IPS-18a (cell line): ENCODE measurements at regions not wholly inside any gene's neighbourhood (a gene's known extent, or its start where the extent isn't known, plus 50 kb on each side); places are given as distances from the start of the nearest gene placed in this dataset.

Experiments used
- H3K27ac ChIP-seq: one replicate; pipeline ENCODE4 v1.5.1; 2013; ENCODE audit warnings: low read length
- H3K27me3 ChIP-seq: one replicate; pipeline ENCODE4 v1.6.1; 2013; ENCODE audit warnings: mild to moderate bottlenecking, low read length; ENCODE audit not compliant: control insufficient read depth, insufficient read depth
- H3K36me3 ChIP-seq: one replicate; pipeline ENCODE4 v1.6.1; 2013; ENCODE audit warnings: low read depth, low read length; ENCODE audit not compliant: control insufficient read depth
- H3K4me1 ChIP-seq: one replicate; pipeline ENCODE4 v1.6.1; 2013; ENCODE audit warnings: low read depth, low read length; ENCODE audit not compliant: control insufficient read depth
- H3K4me3 ChIP-seq: one replicate; pipeline ENCODE4 v1.5.1; 2013; ENCODE audit warnings: low read length
- H3K9ac ChIP-seq: one replicate; pipeline ENCODE4 v1.6.1; 2013; ENCODE audit warnings: mild to moderate bottlenecking, low read length, moderate library complexity
- H3K9me3 ChIP-seq: one replicate; pipeline ENCODE4 v1.6.1; 2013; ENCODE audit warnings: low read depth, low read length; ENCODE audit not compliant: control insufficient read depth

DNA sequence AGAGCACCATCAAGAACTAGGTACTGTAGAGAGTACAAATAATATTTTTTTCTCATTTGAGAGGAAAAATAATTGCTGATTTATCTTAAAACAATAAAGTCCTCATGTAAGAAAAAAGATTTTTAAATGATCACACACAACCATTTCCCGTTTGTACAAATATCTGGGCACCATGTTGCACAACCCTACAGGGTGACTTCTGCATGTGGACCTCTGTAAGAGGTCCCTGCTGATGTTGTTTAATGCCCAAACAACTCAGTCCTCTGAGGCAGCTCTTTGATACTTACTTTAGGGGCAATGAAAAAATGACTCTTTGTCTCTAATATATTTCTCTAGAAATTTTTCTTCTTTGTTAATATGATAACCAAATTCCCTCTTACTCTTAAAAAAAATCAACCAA lies 168.1 kb upstream of the SATB1 start:
- no peaks in the 10 kb centered on the region for H3K36me3 ChIP-seq
- H3K27ac ChIP-seq: no peak overlapping the region
- peaks cover 16% of the 10 kb centered on the region for H3K4me1 ChIP-seq
- H3K9ac ChIP-seq: no peak overlapping the region
- no peak overlapping the region for H3K4me3 ChIP-seq
- peaks cover 6% of the 10 kb centered on the region for H3K9me3 ChIP-seq
- H3K27me3 ChIP-seq: no peaks in the 10 kb centered on the region

DNA sequence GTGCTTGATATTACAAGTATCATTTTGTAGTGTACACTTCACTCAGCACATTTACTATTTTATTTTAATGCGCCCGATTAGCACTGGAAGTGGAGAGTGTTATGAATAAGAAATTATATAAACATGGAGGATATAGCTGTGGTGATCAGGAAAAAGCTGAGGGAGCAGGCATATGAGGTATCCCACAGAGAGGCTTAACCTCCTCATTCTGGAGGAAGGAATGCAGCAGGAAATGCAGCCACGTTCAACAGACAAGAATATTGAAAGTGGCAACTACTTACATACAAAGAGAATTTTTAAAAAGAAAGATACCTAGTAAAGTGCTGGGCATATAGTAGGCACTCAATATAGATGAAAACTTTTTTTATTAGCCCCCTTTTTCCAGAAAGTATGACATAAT lies 166.0 kb upstream of the SATB1 start:
- Histone ChIP-seq H3K27ac (no peak overlapping the region), H3K36me3 (no peaks in the 10 kb centered on the region), H3K4me1 (peaks cover 16% of the 10 kb centered on the region), H3K4me3 (no peak overlapping the region), H3K27me3 (no peaks in the 10 kb centered on the region), H3K9me3 (no peaks in the 10 kb centered on the region), H3K9ac (no peak overlapping the region)

DNA sequence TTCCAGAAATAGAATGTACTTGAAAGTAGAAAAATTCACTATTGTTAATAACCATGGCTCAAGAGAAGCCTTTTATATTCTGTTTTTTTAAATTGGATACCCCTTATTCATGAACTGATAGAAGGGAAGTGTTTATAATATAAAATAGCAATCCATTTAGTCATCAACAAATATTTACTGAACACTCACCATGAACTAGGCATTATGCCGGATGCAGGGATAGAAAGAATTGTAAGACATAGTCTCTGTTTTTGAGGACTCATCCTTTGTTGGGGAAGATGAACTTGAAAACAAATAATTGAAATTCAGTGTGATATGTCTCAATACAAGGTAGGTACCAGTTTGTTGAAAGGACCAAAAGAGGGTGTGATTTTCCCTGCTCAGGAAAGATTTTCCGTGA lies 160.9 kb upstream of the SATB1 start:
- Histone ChIP-seq H3K4me3 (no peak overlapping the region), H3K9me3 (no peaks in the 10 kb centered on the region), H3K4me1 (peaks cover 12% of the 10 kb centered on the region), H3K36me3 (no peaks in the 10 kb centered on the region), H3K27ac (no peak overlapping the region), H3K27me3 (no peaks in the 10 kb centered on the region), H3K9ac (no peak overlapping the region)

- Histone ChIP-seq H3K4me3 (no peak overlapping the region), H3K9ac (no peak overlapping the region), H3K27ac (no peak overlapping the region), H3K27me3 (no peaks in the 10 kb centered on the region), H3K36me3 (no peaks in the 10 kb centered on the region), H3K9me3 (no peaks in the 10 kb centered on the region), H3K4me1 (peaks cover 7% of the 10 kb centered on the region)
Observed at GRCh38 chr3:18585004-18585968, 160.1 kb upstream of the SATB1 start.

- Histone ChIP-seq H3K9ac (no peak overlapping the region), H3K36me3 (no peaks in the 10 kb centered on the region), H3K27me3 (no peaks in the 10 kb centered on the region), H3K27ac (no peak overlapping the region), H3K9me3 (no peaks in the 10 kb centered on the region), H3K4me3 (no peak overlapping the region), H3K4me1 (no peaks in the 10 kb centered on the region)
Observed at GRCh38 chr3:18580268-18580667, 155.1 kb upstream of the SATB1 start.

DNA sequence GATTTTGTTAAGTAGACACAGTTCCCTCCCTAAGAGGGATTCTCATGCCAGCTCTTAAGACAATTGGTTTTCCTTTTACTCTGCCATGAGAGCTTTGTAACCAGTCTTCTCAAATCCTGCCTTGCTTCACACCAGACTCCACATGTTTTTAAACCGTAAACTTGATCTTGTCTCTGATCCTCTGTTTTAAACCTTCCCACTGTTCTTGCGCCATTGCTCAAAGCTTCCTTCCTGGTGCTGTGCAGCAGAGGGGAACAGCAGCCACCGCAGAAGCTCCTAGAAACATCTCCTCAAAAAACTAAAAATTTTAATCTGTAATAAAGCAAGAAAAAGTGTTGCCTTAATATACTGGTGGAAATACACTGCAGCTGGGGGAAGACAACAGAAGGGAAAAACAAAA lies 154.5 kb upstream of the SATB1 start:
- Histone ChIP-seq H3K27me3 (no peaks in the 10 kb centered on the region), H3K27ac (no peak overlapping the region), H3K4me3 (no peak overlapping the region), H3K4me1 (no peaks in the 10 kb centered on the region), H3K9ac (no peak overlapping the region), H3K9me3 (no peaks in the 10 kb centered on the region), H3K36me3 (no peaks in the 10 kb centered on the region)

DNA sequence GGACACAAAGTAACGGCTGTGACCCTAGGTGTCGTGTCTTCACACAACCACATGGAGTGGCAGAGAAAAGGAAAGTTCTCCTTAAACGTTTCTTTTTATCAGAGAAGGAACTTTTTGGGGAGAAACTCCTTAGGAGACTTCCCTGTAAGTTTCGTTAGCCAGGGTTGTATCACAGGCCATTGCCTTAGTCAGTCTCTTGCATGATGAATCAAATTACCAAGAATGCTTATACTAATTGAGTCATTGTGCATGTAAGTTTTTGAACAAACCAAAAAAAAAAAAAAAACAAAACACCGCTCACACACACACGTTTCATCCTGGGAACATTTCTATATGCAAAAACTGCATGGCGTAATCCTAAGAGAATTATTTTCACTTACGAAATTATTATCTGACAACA lies 150.4 kb upstream of the SATB1 start:
- Histone ChIP-seq H3K27ac (no peak overlapping the region), H3K27me3 (no peaks in the 10 kb centered on the region)

GRCh38 chr3:18572809-18573208 lies 147.7 kb upstream of the SATB1 start:
- H3K36me3 ChIP-seq: no peaks in the 10 kb centered on the region
- no peaks in the 10 kb centered on the region for H3K4me1 ChIP-seq
- no peaks in the 10 kb centered on the region for H3K9me3 ChIP-seq
- H3K9ac ChIP-seq: no peak overlapping the region
- no peak overlapping the region for H3K27ac ChIP-seq
- H3K4me3 ChIP-seq: no peak overlapping the region
- no peaks in the 10 kb centered on the region for H3K27me3 ChIP-seq

More for the DNA sequence above, 150.4 kb upstream of the SATB1 start:
- Histone ChIP-seq H3K4me3 (no peak overlapping the region), H3K9me3 (no peaks in the 10 kb centered on the region), H3K9ac (no peak overlapping the region), H3K36me3 (no peaks in the 10 kb centered on the region), H3K4me1 (no peaks in the 10 kb centered on the region)

DNA sequence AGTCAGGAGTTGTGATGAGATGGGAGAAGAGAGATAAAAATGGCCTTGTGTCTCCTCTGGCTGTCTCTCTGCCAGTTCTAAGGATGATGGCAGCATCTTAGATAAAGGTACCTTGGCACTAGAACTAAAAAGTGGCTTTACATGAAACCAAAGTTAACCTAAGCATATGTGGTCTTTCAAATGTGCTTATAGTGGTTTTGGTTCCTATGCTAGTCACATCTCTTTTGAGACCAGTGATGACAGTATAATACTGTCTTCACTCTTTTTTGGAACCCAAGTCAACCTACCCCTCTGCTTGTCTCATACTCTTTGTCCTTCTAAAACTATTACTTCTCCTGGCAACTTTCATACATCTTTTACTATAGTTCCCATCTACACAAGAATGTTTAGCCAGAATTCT lies 142.2 kb upstream of the SATB1 start:
- Histone ChIP-seq H3K27me3 (no peaks in the 10 kb centered on the region), H3K4me1 (no peaks in the 10 kb centered on the region), H3K36me3 (no peaks in the 10 kb centered on the region), H3K4me3 (no peak overlapping the region), H3K9me3 (no peaks in the 10 kb centered on the region), H3K27ac (no peak overlapping the region), H3K9ac (no peak overlapping the region)

- peaks cover 5% of the 10 kb centered on the region for H3K4me1 ChIP-seq
- H3K27ac ChIP-seq: no peak overlapping the region
- no peaks in the 10 kb centered on the region for H3K9me3 ChIP-seq
- H3K9ac ChIP-seq: no peak overlapping the region
- no peak overlapping the region for H3K4me3 ChIP-seq
- no peaks in the 10 kb centered on the region for H3K27me3 ChIP-seq
- no peaks in the 10 kb centered on the region for H3K36me3 ChIP-seq
Observed at GRCh38 chr3:18562364-18563154, 137.4 kb upstream of the SATB1 start.

DNA sequence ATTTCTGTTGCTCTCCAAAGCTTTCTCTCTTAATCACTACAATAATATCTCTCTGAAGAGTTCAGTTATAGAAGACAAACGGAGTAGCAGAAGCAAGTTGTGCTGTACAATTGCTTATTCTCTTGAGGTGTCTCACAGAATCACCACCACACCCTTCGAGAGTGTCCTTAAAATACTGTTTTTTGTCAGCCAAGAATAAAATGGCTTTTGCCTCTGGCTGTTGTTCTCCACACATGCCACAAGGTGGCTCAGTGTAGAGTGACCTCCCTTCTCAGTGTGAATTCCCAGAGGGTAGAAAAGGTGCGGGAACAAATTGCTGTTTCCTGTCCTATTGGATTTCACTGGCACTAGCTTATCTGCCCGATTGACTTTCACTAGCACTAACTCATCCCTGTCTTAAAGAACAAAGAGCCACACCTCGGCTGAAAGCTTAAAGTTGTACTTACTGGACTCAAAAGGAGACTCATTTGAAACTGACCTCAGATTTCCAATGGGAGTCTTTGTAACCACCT lies 134.2 kb upstream of the SATB1 start:
- no peak overlapping the region for H3K4me3 ChIP-seq
- no peak overlapping the region for H3K9ac ChIP-seq
- no peaks in the 10 kb centered on the region for H3K27me3 ChIP-seq
- no peaks in the 10 kb centered on the region for H3K9me3 ChIP-seq
- H3K4me1 ChIP-seq: peaks cover 5% of the 10 kb centered on the region
- H3K36me3 ChIP-seq: no peaks in the 10 kb centered on the region
- H3K27ac ChIP-seq: no peak overlapping the region
